ENCODE measurements at regions not wholly inside any gene's neighbourhood (a gene's known extent, or its start where the extent isn't known, plus 50 kb on each side); places are given as distances from the start of the nearest gene placed in this dataset.
A peak's percentile ranks its signal among the peaks of the same experiment; 100 is the strongest.
"Not testable (repeated sequence)": the region's sequence is repeated elsewhere in the genome, so short reads cannot be mapped to it uniquely, and the experiment has no call there.

- Histone ChIP-seq H3K4me1 (ENCODE audit: control insufficient read depth, insufficient read depth, low read length, poor library complexity, severe bottlenecking) (no peaks in the 10 kb centered on the region), H3K27ac (ENCODE audit: low read depth, low read length, severe bottlenecking) (no peak overlapping the region), H3K36me3 (ENCODE audit: control insufficient read depth, insufficient read depth, low read length) (no peaks in the 10 kb centered on the region), H3K9me3 (ENCODE audit: control insufficient read depth, low read length) (no peaks in the 10 kb centered on the region), H3K4me3 (ENCODE audit: extremely low read depth, insufficient read depth, low read length, poor library complexity, severe bottlenecking) (no peak overlapping the region)
- WGBS, 2 experiments (ENCODE audit: insufficient coverage in 2 of 2): no CpG with 5 or more reads among the region's 3 CpGs
Measured at GRCh38 chr1:88320291-88320690, 363.8 kb upstream of the PKN2 start.

DNA sequence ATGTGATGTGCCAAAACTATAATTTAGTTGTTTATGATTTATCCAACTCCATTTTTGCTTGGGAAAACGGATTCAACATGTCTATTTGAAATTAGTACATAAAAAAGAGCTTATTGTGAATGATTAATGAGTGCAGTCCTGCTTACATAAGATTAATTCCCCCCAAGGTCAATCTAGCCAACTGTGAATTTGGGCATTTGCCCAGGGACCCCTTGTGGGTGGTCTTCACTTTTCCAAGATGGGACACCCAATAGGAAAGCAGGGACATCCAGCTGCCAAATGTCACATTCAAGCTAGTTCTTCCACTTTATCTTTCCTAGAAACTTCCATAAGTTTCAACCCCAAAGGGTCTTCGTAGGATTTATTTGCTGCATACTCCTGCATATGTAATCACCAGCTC lies 362.4 kb upstream of the PKN2 start:
- no peak overlapping the region for H3K4me3 ChIP-seq (ENCODE audit: extremely low read depth, insufficient read depth, low read length, poor library complexity, severe bottlenecking)
- no peak overlapping the region for H3K27ac ChIP-seq (ENCODE audit: low read depth, low read length, severe bottlenecking)
- no peaks in the 10 kb centered on the region for H3K9me3 ChIP-seq (ENCODE audit: control insufficient read depth, low read length)
- H3K36me3 ChIP-seq (ENCODE audit: control insufficient read depth, insufficient read depth, low read length): no peaks in the 10 kb centered on the region
- 88 to 100% methylated on average over 1 of the region's 2 CpGs for WGBS, 2 experiments (ENCODE audit: insufficient coverage in 2 of 2)
- H3K4me1 ChIP-seq (ENCODE audit: control insufficient read depth, insufficient read depth, low read length, poor library complexity, severe bottlenecking): no peaks in the 10 kb centered on the region

DNA sequence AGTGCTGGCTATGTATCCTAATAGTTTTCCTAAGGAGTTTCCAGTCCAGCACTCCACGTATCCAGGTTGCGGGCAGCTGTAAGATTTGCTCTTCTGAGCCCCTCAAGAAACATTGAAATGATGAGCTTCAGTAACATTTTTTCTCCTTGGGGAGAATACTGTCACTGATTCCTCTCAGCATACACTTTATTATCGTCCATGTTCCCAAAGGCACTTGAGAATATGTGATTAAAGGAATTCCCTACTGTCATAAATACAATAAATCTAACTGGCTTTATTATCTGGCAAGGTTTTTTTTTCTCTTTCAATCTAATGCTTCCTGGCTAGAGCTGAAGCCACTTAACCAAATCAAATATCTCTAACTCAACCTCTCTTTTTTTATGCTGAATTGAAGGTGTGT lies 359.2 kb upstream of the PKN2 start:
- Histone ChIP-seq H3K4me1 (ENCODE audit: control insufficient read depth, insufficient read depth, low read length, poor library complexity, severe bottlenecking) (peaks cover 15% of the 10 kb centered on the region), H3K4me3 (ENCODE audit: extremely low read depth, insufficient read depth, low read length, poor library complexity, severe bottlenecking) (no peak overlapping the region), H3K9me3 (ENCODE audit: control insufficient read depth, low read length) (no peaks in the 10 kb centered on the region), H3K36me3 (ENCODE audit: control insufficient read depth, insufficient read depth, low read length) (no peaks in the 10 kb centered on the region), H3K27ac (ENCODE audit: low read depth, low read length, severe bottlenecking) (no peak overlapping the region)
- WGBS, 2 experiments (ENCODE audit: insufficient coverage in 2 of 2): 92 to 94% methylated on average over 2 of the region's 3 CpGs

DNA sequence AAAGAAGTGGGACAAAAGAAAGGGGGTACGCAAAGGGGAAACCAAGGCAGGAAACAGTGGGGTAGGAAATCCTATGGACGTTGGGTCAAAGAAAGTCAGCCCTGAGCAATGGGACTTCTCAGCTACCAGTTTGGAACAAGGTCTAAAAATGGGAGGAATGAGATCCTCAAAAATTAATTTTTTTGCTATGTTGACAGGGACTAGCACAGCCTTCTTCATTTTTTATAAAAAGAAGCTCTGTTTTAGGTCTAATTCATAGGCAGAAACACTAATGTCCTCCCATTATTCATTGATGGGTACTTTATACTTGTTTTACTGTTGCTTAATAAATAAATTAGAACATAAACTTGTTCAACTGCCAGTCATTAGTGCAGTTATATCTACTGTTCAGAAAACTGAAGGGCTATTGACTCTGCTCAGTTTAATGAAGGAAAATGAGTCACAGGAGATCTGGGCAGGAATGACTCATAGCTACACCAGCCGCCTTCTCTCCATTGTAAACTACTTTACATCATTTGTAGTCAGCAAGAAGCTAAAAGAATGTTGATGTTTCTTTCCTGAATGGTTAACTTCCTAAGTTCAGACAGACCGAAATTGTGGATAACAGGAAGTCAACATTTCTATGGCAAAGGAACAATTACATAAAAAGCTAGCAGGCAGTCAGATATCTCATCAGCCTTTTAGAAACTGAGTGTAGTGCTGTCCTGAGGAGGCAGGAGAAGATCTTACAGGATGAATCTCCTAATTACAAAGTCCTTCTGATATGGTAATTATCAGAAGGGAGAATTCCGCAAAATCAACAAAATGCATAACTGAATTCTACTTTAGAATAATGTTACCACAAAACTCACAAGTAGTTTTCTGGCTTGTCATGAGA lies 356.4 kb upstream of the PKN2 start:
- peaks cover 15% of the 10 kb centered on the region for H3K4me1 ChIP-seq (ENCODE audit: control insufficient read depth, insufficient read depth, low read length, poor library complexity, severe bottlenecking)
- H3K9me3 ChIP-seq (ENCODE audit: control insufficient read depth, low read length): no peaks in the 10 kb centered on the region
- WGBS, 2 experiments (ENCODE audit: insufficient coverage in 2 of 2): 64 to 79% methylated on average over 2 to 3 of the region's 5 CpGs
- H3K36me3 ChIP-seq (ENCODE audit: control insufficient read depth, insufficient read depth, low read length): no peaks in the 10 kb centered on the region
- no peak overlapping the region for H3K4me3 ChIP-seq (ENCODE audit: extremely low read depth, insufficient read depth, low read length, poor library complexity, severe bottlenecking)
- H3K27ac ChIP-seq (ENCODE audit: low read depth, low read length, severe bottlenecking): peak overlapping the region; percentile 92

DNA sequence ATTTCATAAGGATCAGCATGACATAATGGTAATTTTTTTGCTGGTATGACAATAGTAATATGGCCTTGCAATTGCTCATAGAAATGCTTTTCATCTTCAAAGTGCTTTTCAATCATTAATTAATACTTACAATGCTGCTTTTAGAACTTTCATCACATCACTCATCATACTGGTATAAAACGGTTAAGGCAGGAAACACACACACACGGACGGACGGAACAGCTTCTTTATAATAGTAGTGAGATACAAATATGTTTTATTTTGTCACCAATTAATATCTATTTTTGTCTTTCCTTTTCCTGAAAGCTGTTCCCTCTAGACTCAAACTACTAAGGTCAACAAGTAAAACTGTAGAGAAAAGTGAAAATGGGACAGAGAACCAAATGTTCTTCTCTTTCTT lies 353.9 kb upstream of the PKN2 start:
- WGBS, 2 experiments (ENCODE audit: insufficient coverage in 2 of 2): no CpG with 5 or more reads among the region's 4 CpGs
- H3K9me3 ChIP-seq (ENCODE audit: control insufficient read depth, low read length): no peaks in the 10 kb centered on the region
- H3K4me3 ChIP-seq (ENCODE audit: extremely low read depth, insufficient read depth, low read length, poor library complexity, severe bottlenecking): no peak overlapping the region
- H3K4me1 ChIP-seq (ENCODE audit: control insufficient read depth, insufficient read depth, low read length, poor library complexity, severe bottlenecking): peaks cover 15% of the 10 kb centered on the region
- H3K27ac ChIP-seq (ENCODE audit: low read depth, low read length, severe bottlenecking): no peak overlapping the region
- H3K36me3 ChIP-seq (ENCODE audit: control insufficient read depth, insufficient read depth, low read length): no peaks in the 10 kb centered on the region

DNA sequence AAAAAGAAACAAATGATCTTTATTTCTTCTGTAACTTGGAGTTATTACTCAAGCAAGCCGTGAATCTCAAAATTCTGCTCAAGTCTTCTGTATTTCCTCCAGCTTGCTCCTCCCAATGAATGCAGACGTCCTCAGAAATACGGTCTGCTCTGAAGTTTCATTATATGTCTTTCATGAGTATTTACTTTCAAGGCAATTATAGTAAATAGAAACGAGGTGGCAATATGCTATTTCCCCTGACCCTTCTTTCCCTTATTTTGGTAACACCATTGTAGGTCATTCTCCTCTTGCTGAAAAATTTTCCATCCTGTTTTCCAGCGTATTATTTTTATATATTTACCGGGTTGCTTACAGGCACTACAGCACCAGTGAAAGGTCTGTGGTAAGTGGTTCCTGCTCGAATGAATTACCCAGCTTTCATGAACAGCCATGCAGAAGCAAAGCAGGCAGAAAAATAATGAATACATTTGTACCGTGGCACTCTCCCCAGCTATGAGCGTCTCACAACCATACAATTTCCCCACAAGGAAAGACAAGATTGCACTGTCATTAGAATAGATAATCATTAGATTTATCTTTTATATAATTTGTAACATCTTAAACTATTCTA lies 350.9 kb upstream of the PKN2 start:
- no peak overlapping the region for H3K4me3 ChIP-seq (ENCODE audit: extremely low read depth, insufficient read depth, low read length, poor library complexity, severe bottlenecking)
- peaks cover 4% of the 10 kb centered on the region for H3K4me1 ChIP-seq (ENCODE audit: control insufficient read depth, insufficient read depth, low read length, poor library complexity, severe bottlenecking)
- H3K36me3 ChIP-seq (ENCODE audit: control insufficient read depth, insufficient read depth, low read length): no peaks in the 10 kb centered on the region
- 94 to 100% methylated on average over 3 to 4 of the region's 9 CpGs for WGBS, 2 experiments (ENCODE audit: insufficient coverage in 2 of 2)
- H3K27ac ChIP-seq (ENCODE audit: low read depth, low read length, severe bottlenecking): no peak overlapping the region
- H3K9me3 ChIP-seq (ENCODE audit: control insufficient read depth, low read length): no peaks in the 10 kb centered on the region

DNA sequence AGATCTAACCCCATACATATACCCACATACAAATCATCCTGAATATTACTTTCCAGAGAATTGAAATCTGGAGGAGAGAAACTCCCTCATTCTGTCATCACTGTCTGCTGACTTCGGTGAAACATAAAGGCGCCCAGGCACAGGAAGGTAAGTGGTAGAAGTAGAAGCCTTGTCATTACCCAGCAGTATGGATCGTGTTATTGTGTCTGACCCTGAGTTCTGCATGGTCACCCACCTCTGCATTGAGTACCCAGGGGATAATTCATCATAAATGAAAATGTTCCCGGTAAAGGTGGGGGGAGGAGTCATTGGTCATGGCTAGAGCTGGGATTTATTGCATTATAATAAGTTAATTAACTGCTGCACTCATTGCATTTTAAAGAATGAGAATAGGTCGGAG lies 342.6 kb upstream of the PKN2 start:
- 97 to 100% methylated on average over 2 to 3 of the region's 5 CpGs for WGBS, 2 experiments (ENCODE audit: insufficient coverage in 2 of 2)
- no peak overlapping the region for H3K4me3 ChIP-seq (ENCODE audit: extremely low read depth, insufficient read depth, low read length, poor library complexity, severe bottlenecking)
- no peaks in the 10 kb centered on the region for H3K9me3 ChIP-seq (ENCODE audit: control insufficient read depth, low read length)
- H3K4me1 ChIP-seq (ENCODE audit: control insufficient read depth, insufficient read depth, low read length, poor library complexity, severe bottlenecking): no peaks in the 10 kb centered on the region
- H3K27ac ChIP-seq (ENCODE audit: low read depth, low read length, severe bottlenecking): no peak overlapping the region
- no peaks in the 10 kb centered on the region for H3K36me3 ChIP-seq (ENCODE audit: control insufficient read depth, insufficient read depth, low read length)

DNA sequence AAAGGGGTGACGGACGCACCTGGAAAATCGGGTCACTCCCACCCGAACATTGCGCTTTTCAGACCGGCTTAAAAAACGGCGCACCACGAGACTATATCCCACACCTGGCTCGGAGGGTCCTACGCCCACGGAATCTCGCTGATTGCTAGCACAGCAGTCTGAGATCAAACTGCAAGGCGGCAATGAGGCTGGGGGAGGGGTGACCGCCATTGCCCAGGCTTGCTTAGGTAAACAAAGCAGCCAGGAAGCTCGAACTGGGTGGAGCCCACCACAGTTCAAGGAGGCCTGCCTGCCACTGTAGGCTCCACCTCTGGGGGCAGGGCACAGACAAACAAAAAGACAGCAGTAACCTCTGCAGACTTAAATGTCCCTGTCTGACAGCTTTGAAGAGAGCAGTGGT lies 342.0 kb upstream of the PKN2 start:
- WGBS, 2 experiments (ENCODE audit: insufficient coverage in 2 of 2): no CpG with 5 or more reads among the region's 16 CpGs

DNA sequence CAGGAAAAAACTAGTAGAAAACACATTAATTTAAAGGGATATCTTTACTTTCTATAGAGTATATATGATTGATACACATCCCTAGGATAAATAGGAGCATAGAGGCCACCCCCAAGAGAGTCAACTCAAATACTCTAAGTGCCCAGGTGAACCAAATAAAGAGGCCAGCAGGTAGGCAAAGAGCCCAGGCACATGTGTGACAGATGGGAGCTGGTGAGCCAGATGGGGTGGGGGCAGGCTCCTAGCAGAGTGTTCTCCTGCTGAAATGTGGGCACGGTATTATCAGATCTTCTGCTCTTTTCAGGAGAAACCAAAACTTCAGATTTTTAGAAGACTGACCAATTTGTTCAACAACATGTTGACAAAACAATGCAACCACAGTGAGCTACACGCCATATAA lies 333.4 kb upstream of the PKN2 start:
- no peaks in the 10 kb centered on the region for H3K4me1 ChIP-seq (ENCODE audit: control insufficient read depth, insufficient read depth, low read length, poor library complexity, severe bottlenecking)
- H3K9me3 ChIP-seq (ENCODE audit: control insufficient read depth, low read length): no peaks in the 10 kb centered on the region
- no peak overlapping the region for H3K27ac ChIP-seq (ENCODE audit: low read depth, low read length, severe bottlenecking)
- no peaks in the 10 kb centered on the region for H3K36me3 ChIP-seq (ENCODE audit: control insufficient read depth, insufficient read depth, low read length)
- WGBS, 2 experiments (ENCODE audit: insufficient coverage in 2 of 2): 100% methylated on average over 1 of the region's 2 CpGs; no CpG with 5 or more reads in 1 of the 2 experiments
- H3K4me3 ChIP-seq (ENCODE audit: extremely low read depth, insufficient read depth, low read length, poor library complexity, severe bottlenecking): no peak overlapping the region

More for the DNA sequence above, 342.0 kb upstream of the PKN2 start:
- H3K36me3 ChIP-seq (ENCODE audit: control insufficient read depth, insufficient read depth, low read length); H3K4me3 ChIP-seq (ENCODE audit: extremely low read depth, insufficient read depth, low read length, poor library complexity, severe bottlenecking); H3K27ac ChIP-seq (ENCODE audit: low read depth, low read length, severe bottlenecking); H3K4me1 ChIP-seq (ENCODE audit: control insufficient read depth, insufficient read depth, low read length, poor library complexity, severe bottlenecking); H3K9me3 ChIP-seq (ENCODE audit: control insufficient read depth, low read length): not testable (repeated sequence)

- Histone ChIP-seq H3K36me3 (ENCODE audit: control insufficient read depth, insufficient read depth, low read length) (no peaks in the 10 kb centered on the region), H3K4me1 (ENCODE audit: control insufficient read depth, insufficient read depth, low read length, poor library complexity, severe bottlenecking) (no peaks in the 10 kb centered on the region), H3K4me3 (ENCODE audit: extremely low read depth, insufficient read depth, low read length, poor library complexity, severe bottlenecking) (no peak overlapping the region), H3K9me3 (ENCODE audit: control insufficient read depth, low read length) (no peaks in the 10 kb centered on the region), H3K27ac (ENCODE audit: low read depth, low read length, severe bottlenecking) (no peak overlapping the region)
- whole genome bisulfite sequencing, 2 experiments (ENCODE audit: insufficient coverage in 2 of 2): 66 to 100% methylated on average over 1 to 2 of the region's 3 CpGs
Measured at GRCh38 chr1:88351960-88352359, 332.1 kb upstream of the PKN2 start.

DNA sequence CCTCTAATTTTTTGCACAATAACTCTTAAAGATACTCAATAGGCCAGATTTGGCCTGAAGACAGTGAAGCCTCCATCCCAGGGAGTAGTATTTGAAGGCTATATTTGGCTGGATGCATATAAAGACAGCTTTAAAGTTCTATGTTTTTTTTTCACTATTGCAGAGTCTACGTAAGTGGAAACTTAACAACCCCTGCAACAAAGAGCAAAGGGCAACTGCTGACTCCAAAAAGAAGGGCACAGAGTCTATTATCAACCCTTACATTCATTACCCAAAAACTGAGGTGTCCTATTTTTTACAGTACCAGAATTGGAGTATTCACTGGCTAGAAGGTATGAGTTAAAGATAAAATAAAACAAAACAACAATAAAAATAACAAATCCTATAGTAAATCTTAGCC lies 329.8 kb upstream of the PKN2 start:
- no CpG with 5 or more reads among the region's 1 CpG for WGBS, 2 experiments (ENCODE audit: insufficient coverage in 2 of 2)
- Histone ChIP-seq H3K27ac (ENCODE audit: low read depth, low read length, severe bottlenecking) (no peak overlapping the region), H3K4me3 (ENCODE audit: extremely low read depth, insufficient read depth, low read length, poor library complexity, severe bottlenecking) (no peak overlapping the region), H3K9me3 (ENCODE audit: control insufficient read depth, low read length) (no peaks in the 10 kb centered on the region), H3K4me1 (ENCODE audit: control insufficient read depth, insufficient read depth, low read length, poor library complexity, severe bottlenecking) (no peaks in the 10 kb centered on the region), H3K36me3 (ENCODE audit: control insufficient read depth, insufficient read depth, low read length) (no peaks in the 10 kb centered on the region)

All from mesodermal cell (in vitro differentiated cells).